ENCODE measurements at regions not wholly inside any gene's neighbourhood (a gene's known extent, or its start where the extent isn't known, plus 50 kb on each side); places are given as distances from the start of the nearest gene placed in this dataset.

- no peak for DNase-seq
Observed at GRCh38 chr20:24739746-24740145, 209.3 kb upstream of the CST7 start.

GRCh38 chr20:24741493-24742072 lies 207.5 kb upstream of the CST7 start:
- no peak for DNase-seq

GRCh38 chr20:24742436-24742835 lies 206.6 kb upstream of the CST7 start:
- no peak for DNase-seq

GRCh38 chr20:24742989-24743388 lies 206.1 kb upstream of the CST7 start:
- no peak for DNase-seq

GRCh38 chr20:24743641-24744040 lies 205.4 kb upstream of the CST7 start:
- DNase-seq: no peak

GRCh38 chr20:24744747-24745146 lies 204.3 kb upstream of the CST7 start:
- no peak for DNase-seq

- DNase-seq: no peak
Observed at GRCh38 chr20:24745206-24745605, 203.9 kb upstream of the CST7 start.

- peak; percentile 53 for DNase-seq
Observed at GRCh38 chr20:24745617-24746350, 203.3 kb upstream of the CST7 start.

- no peak for DNase-seq
Observed at GRCh38 chr20:24746351-24746685, 202.8 kb upstream of the CST7 start.

GRCh38 chr20:24747010-24747712 lies 201.9 kb upstream of the CST7 start:
- no peak for DNase-seq

- DNase-seq: no peak
Observed at GRCh38 chr20:24747881-24748595, 201.0 kb upstream of the CST7 start.

GRCh38 chr20:24751551-24751950 lies 197.5 kb upstream of the CST7 start:
- DNase-seq: no peak

GRCh38 chr20:24752612-24753011 lies 196.5 kb upstream of the CST7 start:
- no peak for DNase-seq

- DNase-seq: no peak
Observed at GRCh38 chr20:24753130-24753529, 195.9 kb upstream of the CST7 start.

- no peak for DNase-seq
Observed at GRCh38 chr20:24754691-24755090, 194.4 kb upstream of the CST7 start.

GRCh38 chr20:24755411-24755922 lies 193.6 kb upstream of the CST7 start:
- no peak for DNase-seq

- DNase-seq: no peak
Observed at GRCh38 chr20:24756292-24757025, 192.6 kb upstream of the CST7 start.

GRCh38 chr20:24761220-24762065 lies 187.6 kb upstream of the CST7 start:
- DNase-seq: peak; percentile 58

- DNase-seq: peak; percentile 47
Observed at GRCh38 chr20:24762371-24762770, 186.7 kb upstream of the CST7 start.

- DNase-seq: peak; percentile 33
Observed at GRCh38 chr20:24762791-24763350, 186.2 kb upstream of the CST7 start.

GRCh38 chr20:24763386-24764026 lies 185.6 kb upstream of the CST7 start:
- no peak for DNase-seq

Data from activated effector memory CD4-positive, alpha-beta T cell treated with anti-CD3 and anti-CD28 coated beads, Interleukin-2, amount 50 U/mL, for 16 hours (primary cell).